Hepatocyte (in vitro differentiated cells): ENCODE measurements at regions not wholly inside any gene's neighbourhood (a gene's known extent, or its start where the extent isn't known, plus 50 kb on each side); places are given as distances from the start of the nearest gene placed in this dataset.

ENCODE experiments used
- EZH2 ChIP-seq: fragments of 200-600 bp; sonication (generic); IDR thresholded peaks from 2 replicates; pipeline ENCODE4 v1.6.1; 2016; ENCODE audit warnings: antibody characterized with exemption, mild to moderate bottlenecking, borderline replicate concordance
- TF ChIP-seq, protein P1 (sequence below): fragments of 200-600 bp; sonication (generic); IDR thresholded peaks from 2 replicates; pipeline ENCODE4 v1.5.1; 2016; ENCODE audit warnings: antibody characterized with exemption, mild to moderate bottlenecking; ENCODE audit not compliant: poor library complexity

DNA sequence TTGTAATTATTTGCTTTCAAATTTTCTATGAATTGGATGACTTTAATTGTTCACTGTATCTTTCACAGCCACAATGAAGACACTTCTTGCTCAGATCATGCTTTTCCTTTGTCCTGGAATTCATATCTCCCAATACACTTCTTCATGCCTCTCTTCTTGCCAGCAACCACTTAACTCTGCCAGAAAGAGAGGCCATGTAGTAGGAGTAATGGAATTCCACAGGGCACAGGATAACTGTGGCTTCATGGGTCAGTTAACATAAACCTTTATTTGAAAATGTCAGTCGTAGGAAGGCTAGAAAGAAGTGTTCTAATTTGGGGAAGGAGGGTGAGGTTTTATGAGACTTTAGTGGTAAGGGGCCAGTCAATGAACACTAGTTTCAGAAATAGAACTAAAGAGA is 190.3 kb downstream of the TMEM167A start:
- TF ChIP-seq, protein P1, sequence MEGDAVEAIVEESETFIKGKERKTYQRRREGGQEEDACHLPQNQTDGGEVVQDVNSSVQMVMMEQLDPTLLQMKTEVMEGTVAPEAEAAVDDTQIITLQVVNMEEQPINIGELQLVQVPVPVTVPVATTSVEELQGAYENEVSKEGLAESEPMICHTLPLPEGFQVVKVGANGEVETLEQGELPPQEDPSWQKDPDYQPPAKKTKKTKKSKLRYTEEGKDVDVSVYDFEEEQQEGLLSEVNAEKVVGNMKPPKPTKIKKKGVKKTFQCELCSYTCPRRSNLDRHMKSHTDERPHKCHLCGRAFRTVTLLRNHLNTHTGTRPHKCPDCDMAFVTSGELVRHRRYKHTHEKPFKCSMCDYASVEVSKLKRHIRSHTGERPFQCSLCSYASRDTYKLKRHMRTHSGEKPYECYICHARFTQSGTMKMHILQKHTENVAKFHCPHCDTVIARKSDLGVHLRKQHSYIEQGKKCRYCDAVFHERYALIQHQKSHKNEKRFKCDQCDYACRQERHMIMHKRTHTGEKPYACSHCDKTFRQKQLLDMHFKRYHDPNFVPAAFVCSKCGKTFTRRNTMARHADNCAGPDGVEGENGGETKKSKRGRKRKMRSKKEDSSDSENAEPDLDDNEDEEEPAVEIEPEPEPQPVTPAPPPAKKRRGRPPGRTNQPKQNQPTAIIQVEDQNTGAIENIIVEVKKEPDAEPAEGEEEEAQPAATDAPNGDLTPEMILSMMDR: no peak
- TF ChIP-seq EZH2: no peak
